ENCODE measurements at regions not wholly inside any gene's neighbourhood (a gene's known extent, or its start where the extent isn't known, plus 50 kb on each side); places are given as distances from the start of the nearest gene placed in this dataset.

- Histone ChIP-seq H3K4me1 (ENCODE audit: insufficient read depth, low read length) (no peaks in the 10 kb centered on the region), H3K9ac (ENCODE audit: low read length) (no peak overlapping the region), H3K27me3 (ENCODE audit: control insufficient read depth in 1 of 2, insufficient read depth in 2 of 2, low read length in 2 of 2) (no peaks in the 10 kb centered on the region), H3K4me3 (ENCODE audit: low read depth in 1 of 2, low read length in 2 of 2) (no peak overlapping the region), H3K9me3 (ENCODE audit: low read length) (no peaks in the 10 kb centered on the region), H3K27ac (ENCODE audit: low read depth, low read length) (no peak overlapping the region), H3K36me3 (ENCODE audit: insufficient read depth, low read length) (no peaks in the 10 kb centered on the region)
Measured at GRCh38 chr2:193538061-193538460, 1343.3 kb upstream of the TMEFF2 start.

GRCh38 chr2:193537531-193537930, 1342.8 kb upstream of the TMEFF2 start:
- Histone ChIP-seq H3K4me1 (ENCODE audit: insufficient read depth, low read length) (no peaks in the 10 kb centered on the region), H3K9ac (ENCODE audit: low read length) (no peak overlapping the region), H3K9me3 (ENCODE audit: low read length) (no peaks in the 10 kb centered on the region), H3K4me3 (ENCODE audit: low read depth in 1 of 2, low read length in 2 of 2) (no peak overlapping the region), H3K36me3 (ENCODE audit: insufficient read depth, low read length) (no peaks in the 10 kb centered on the region), H3K27ac (ENCODE audit: low read depth, low read length) (no peak overlapping the region), H3K27me3 (ENCODE audit: control insufficient read depth in 1 of 2, insufficient read depth in 2 of 2, low read length in 2 of 2) (no peaks in the 10 kb centered on the region)

DNA sequence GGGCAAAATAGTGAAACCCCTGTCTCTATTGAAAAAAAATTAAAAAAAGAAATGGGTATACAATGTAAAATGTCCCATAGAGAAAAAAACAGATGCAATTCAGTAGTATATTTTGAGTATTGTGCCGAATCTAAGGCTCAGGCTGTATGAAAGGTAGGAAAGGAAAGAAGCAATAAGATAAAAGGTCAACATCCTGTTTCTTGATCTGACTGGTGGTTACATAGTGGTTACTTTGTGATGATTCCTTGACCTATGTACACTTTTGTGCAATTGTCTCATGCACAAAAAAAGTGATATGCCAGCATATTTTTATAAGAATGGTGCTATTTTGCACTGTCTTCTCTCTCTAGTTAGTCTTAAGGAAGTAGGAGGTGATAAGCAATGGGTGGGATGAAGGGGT, 1333.7 kb upstream of the TMEFF2 start:
- H3K27ac ChIP-seq (ENCODE audit: low read depth, low read length), result no peak overlapping the region
- no peaks in the 10 kb centered on the region for H3K27me3 ChIP-seq (ENCODE audit: control insufficient read depth in 1 of 2, insufficient read depth in 2 of 2, low read length in 2 of 2)
- H3K36me3 ChIP-seq (ENCODE audit: insufficient read depth, low read length), result no peaks in the 10 kb centered on the region
- no peak overlapping the region for H3K4me3 ChIP-seq (ENCODE audit: low read depth in 1 of 2, low read length in 2 of 2)
- no peak overlapping the region for H3K9ac ChIP-seq (ENCODE audit: low read length)
- H3K4me1 ChIP-seq (ENCODE audit: insufficient read depth, low read length), result no peaks in the 10 kb centered on the region
- H3K9me3 ChIP-seq (ENCODE audit: low read length), result no peaks in the 10 kb centered on the region

GRCh38 chr2:193527146-193527545, 1332.4 kb upstream of the TMEFF2 start:
- Histone ChIP-seq H3K27ac (ENCODE audit: low read depth, low read length) (no peak overlapping the region), H3K36me3 (ENCODE audit: insufficient read depth, low read length) (no peaks in the 10 kb centered on the region), H3K4me1 (ENCODE audit: insufficient read depth, low read length) (no peaks in the 10 kb centered on the region)

GRCh38 chr2:193523662-193524061, 1328.9 kb upstream of the TMEFF2 start:
- Histone ChIP-seq H3K36me3 (ENCODE audit: insufficient read depth, low read length) (no peaks in the 10 kb centered on the region), H3K9me3 (ENCODE audit: low read length) (no peaks in the 10 kb centered on the region), H3K4me1 (ENCODE audit: insufficient read depth, low read length) (no peaks in the 10 kb centered on the region), H3K4me3 (ENCODE audit: low read depth in 1 of 2, low read length in 2 of 2) (no peak overlapping the region), H3K27ac (ENCODE audit: low read depth, low read length) (no peak overlapping the region), H3K27me3 (ENCODE audit: control insufficient read depth in 1 of 2, insufficient read depth in 2 of 2, low read length in 2 of 2) (no peaks in the 10 kb centered on the region), H3K9ac (ENCODE audit: low read length) (no peak overlapping the region)

More at GRCh38 chr2:193527146-193527545, 1332.4 kb upstream of the TMEFF2 start:
- Histone ChIP-seq H3K4me3 (ENCODE audit: low read depth in 1 of 2, low read length in 2 of 2) (no peak overlapping the region), H3K9ac (ENCODE audit: low read length) (no peak overlapping the region), H3K9me3 (ENCODE audit: low read length) (no peaks in the 10 kb centered on the region), H3K27me3 (ENCODE audit: control insufficient read depth in 1 of 2, insufficient read depth in 2 of 2, low read length in 2 of 2) (no peaks in the 10 kb centered on the region)

- Histone ChIP-seq H3K36me3 (ENCODE audit: insufficient read depth, low read length) (no peaks in the 10 kb centered on the region), H3K4me1 (ENCODE audit: insufficient read depth, low read length) (no peaks in the 10 kb centered on the region), H3K9me3 (ENCODE audit: low read length) (no peaks in the 10 kb centered on the region), H3K27me3 (ENCODE audit: control insufficient read depth in 1 of 2, insufficient read depth in 2 of 2, low read length in 2 of 2) (no peaks in the 10 kb centered on the region), H3K9ac (ENCODE audit: low read length) (no peak overlapping the region), H3K4me3 (ENCODE audit: low read depth in 1 of 2, low read length in 2 of 2) (no peak overlapping the region), H3K27ac (ENCODE audit: low read depth, low read length) (no peak overlapping the region)
Measured at GRCh38 chr2:193521523-193521922, 1326.8 kb upstream of the TMEFF2 start.

GRCh38 chr2:193520709-193521458, 1326.2 kb upstream of the TMEFF2 start:
- Histone ChIP-seq H3K9ac (ENCODE audit: low read length) (no peak overlapping the region), H3K4me3 (ENCODE audit: low read depth in 1 of 2, low read length in 2 of 2) (no peak overlapping the region), H3K27me3 (ENCODE audit: control insufficient read depth in 1 of 2, insufficient read depth in 2 of 2, low read length in 2 of 2) (no peaks in the 10 kb centered on the region), H3K36me3 (ENCODE audit: insufficient read depth, low read length) (no peaks in the 10 kb centered on the region), H3K9me3 (ENCODE audit: low read length) (no peaks in the 10 kb centered on the region), H3K27ac (ENCODE audit: low read depth, low read length) (no peak overlapping the region), H3K4me1 (ENCODE audit: insufficient read depth, low read length) (no peaks in the 10 kb centered on the region)

- Histone ChIP-seq H3K27me3 (ENCODE audit: control insufficient read depth in 1 of 2, insufficient read depth in 2 of 2, low read length in 2 of 2) (no peaks in the 10 kb centered on the region), H3K4me1 (ENCODE audit: insufficient read depth, low read length) (no peaks in the 10 kb centered on the region)
Measured at GRCh38 chr2:193518041-193518817, 1323.5 kb upstream of the TMEFF2 start.

DNA sequence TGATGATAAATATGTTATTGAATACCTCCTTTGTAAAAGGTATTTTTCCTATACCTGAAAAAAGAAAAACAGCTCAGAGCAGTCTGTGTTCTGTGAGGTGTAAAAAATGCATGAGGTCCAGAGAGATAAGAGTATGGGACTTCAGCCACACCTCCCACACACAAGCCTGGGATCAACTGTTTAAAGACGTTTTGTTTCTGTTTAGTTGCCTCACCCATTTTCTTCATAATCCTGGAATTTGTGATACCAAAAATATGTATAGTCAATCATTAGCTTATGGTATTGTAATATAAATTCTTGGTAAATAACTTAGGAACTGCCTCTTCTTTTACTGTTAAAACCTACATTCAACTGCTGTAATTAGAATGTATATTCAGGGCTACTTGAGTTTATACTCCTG, 1322.9 kb upstream of the TMEFF2 start:
- Histone ChIP-seq H3K36me3 (ENCODE audit: insufficient read depth, low read length) (no peaks in the 10 kb centered on the region), H3K27me3 (ENCODE audit: control insufficient read depth in 1 of 2, insufficient read depth in 2 of 2, low read length in 2 of 2) (no peaks in the 10 kb centered on the region), H3K4me1 (ENCODE audit: insufficient read depth, low read length) (no peaks in the 10 kb centered on the region), H3K4me3 (ENCODE audit: low read depth in 1 of 2, low read length in 2 of 2) (no peak overlapping the region), H3K27ac (ENCODE audit: low read depth, low read length) (no peak overlapping the region), H3K9me3 (ENCODE audit: low read length) (no peaks in the 10 kb centered on the region), H3K9ac (ENCODE audit: low read length) (no peak overlapping the region)

More at GRCh38 chr2:193518041-193518817, 1323.5 kb upstream of the TMEFF2 start:
- Histone ChIP-seq H3K9me3 (ENCODE audit: low read length) (no peaks in the 10 kb centered on the region), H3K36me3 (ENCODE audit: insufficient read depth, low read length) (no peaks in the 10 kb centered on the region), H3K9ac (ENCODE audit: low read length) (no peak overlapping the region), H3K4me3 (ENCODE audit: low read depth in 1 of 2, low read length in 2 of 2) (no peak overlapping the region), H3K27ac (ENCODE audit: low read depth, low read length) (no peak overlapping the region)

DNA sequence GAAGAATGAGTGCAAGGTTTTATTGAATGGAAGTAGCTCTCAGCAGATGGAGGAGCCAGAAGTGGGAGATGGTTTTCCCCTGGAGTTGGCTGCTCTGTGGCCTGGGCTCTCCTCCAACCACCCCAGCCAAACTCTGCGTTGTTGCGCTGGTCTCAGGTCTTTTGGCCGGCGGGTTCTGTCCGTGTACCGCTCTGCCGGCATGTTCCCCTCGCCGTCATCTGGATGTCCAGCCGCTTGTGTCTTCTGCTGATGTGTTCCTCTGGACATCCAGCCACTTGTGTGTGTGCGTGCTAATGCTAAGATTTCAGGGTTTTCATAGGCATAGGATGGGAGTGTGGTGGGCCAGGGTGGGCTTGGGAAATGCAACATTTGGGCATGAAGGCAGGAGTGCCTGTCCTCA, 1311.3 kb upstream of the TMEFF2 start:
- no peak overlapping the region for H3K4me3 ChIP-seq (ENCODE audit: low read depth in 1 of 2, low read length in 2 of 2)
- no peak overlapping the region for H3K27ac ChIP-seq (ENCODE audit: low read depth, low read length)
- no peaks in the 10 kb centered on the region for H3K27me3 ChIP-seq (ENCODE audit: control insufficient read depth in 1 of 2, insufficient read depth in 2 of 2, low read length in 2 of 2)
- no peaks in the 10 kb centered on the region for H3K36me3 ChIP-seq (ENCODE audit: insufficient read depth, low read length)
- no peak overlapping the region for H3K9ac ChIP-seq (ENCODE audit: low read length)
- no peaks in the 10 kb centered on the region for H3K4me1 ChIP-seq (ENCODE audit: insufficient read depth, low read length)
- no peaks in the 10 kb centered on the region for H3K9me3 ChIP-seq (ENCODE audit: low read length)

- no peak overlapping the region for H3K9ac ChIP-seq (ENCODE audit: low read length)
- H3K27me3 ChIP-seq (ENCODE audit: control insufficient read depth in 1 of 2, insufficient read depth in 2 of 2, low read length in 2 of 2), result no peaks in the 10 kb centered on the region
- H3K27ac ChIP-seq (ENCODE audit: low read depth, low read length), result no peak overlapping the region
- H3K36me3 ChIP-seq (ENCODE audit: insufficient read depth, low read length), result no peaks in the 10 kb centered on the region
- H3K4me3 ChIP-seq (ENCODE audit: low read depth in 1 of 2, low read length in 2 of 2), result no peak overlapping the region
- no peaks in the 10 kb centered on the region for H3K4me1 ChIP-seq (ENCODE audit: insufficient read depth, low read length)
- H3K9me3 ChIP-seq (ENCODE audit: low read length), result no peaks in the 10 kb centered on the region
Measured at GRCh38 chr2:193505620-193506019, 1310.9 kb upstream of the TMEFF2 start.

Measured in muscle layer of colon (tissue), 2 donors.